Nephron progenitor cell (in vitro differentiated cells): ENCODE measurements at regions not wholly inside any gene's neighbourhood (a gene's known extent, or its start where the extent isn't known, plus 50 kb on each side); places are given as distances from the start of the nearest gene placed in this dataset.

Experiments
- DNase-seq: peaks from one replicate; pipeline ENCODE4 v3.0.0; 2021
- H3K27ac Mint-ChIP-seq: 2 replicates; pipeline ENCODE4 v1.8.0; 2021; ENCODE audit warnings: mild to moderate bottlenecking, moderate library complexity, mixed read lengths
- H3K27me3 Mint-ChIP-seq: 2 replicates; pipeline ENCODE4 v1.8.0; 2021; ENCODE audit warnings: mild to moderate bottlenecking, low read depth, mixed read lengths; ENCODE audit not compliant: poor library complexity
- H3K36me3 Mint-ChIP-seq: 2 replicates; pipeline ENCODE4 v1.8.0; 2021; ENCODE audit warnings: low read depth, mixed read lengths
- H3K4me1 Mint-ChIP-seq: 2 replicates; pipeline ENCODE4 v1.8.0; 2021; ENCODE audit warnings: mixed read lengths
- H3K4me3 Mint-ChIP-seq: 2 replicates; pipeline ENCODE4 v1.8.0; 2021; ENCODE audit warnings: mild to moderate bottlenecking, moderate library complexity, mixed read lengths
- H3K9me3 Mint-ChIP-seq: 2 replicates; pipeline ENCODE4 v1.8.0; 2021; ENCODE audit warnings: mild to moderate bottlenecking, moderate library complexity, mixed read lengths
- CTCF ChIP-seq: fragments of 200-600 bp; sonication (generic); IDR thresholded peaks from 2 replicates; pipeline ENCODE4 v1.5.0; 2021; ENCODE audit warnings: antibody characterized with exemption

GRCh38 chr15:95208071-95208470 lies 976.7 kb downstream of the MCTP2 start:
- Mint-ChIP-seq H3K27me3 (no peaks in the 10 kb centered on the region), H3K27ac (no peak overlapping the region), H3K4me3 (no peak overlapping the region), H3K9me3 (peaks cover 75% of the 10 kb centered on the region), H3K4me1 (no peaks in the 10 kb centered on the region), H3K36me3 (peaks cover 17% of the 10 kb centered on the region)
- TF ChIP-seq CTCF = no peak
- no peak for DNase-seq

GRCh38 chr15:95208988-95209387 lies 977.6 kb downstream of the MCTP2 start:
- H3K27ac Mint-ChIP-seq = no peak overlapping the region
- peaks cover 17% of the 10 kb centered on the region for H3K36me3 Mint-ChIP-seq
- H3K27me3 Mint-ChIP-seq = no peaks in the 10 kb centered on the region
- no peaks in the 10 kb centered on the region for H3K4me1 Mint-ChIP-seq
- no peak overlapping the region for H3K4me3 Mint-ChIP-seq
- peaks cover 77% of the 10 kb centered on the region for H3K9me3 Mint-ChIP-seq
- no peak for DNase-seq
- TF ChIP-seq CTCF = no peak

GRCh38 chr15:95210436-95210981 lies 979.1 kb downstream of the MCTP2 start:
- Mint-ChIP-seq H3K9me3 (peaks cover 65% of the 10 kb centered on the region), H3K4me3 (no peak overlapping the region), H3K27me3 (no peaks in the 10 kb centered on the region), H3K4me1 (peaks cover 13% of the 10 kb centered on the region), H3K36me3 (peaks cover 20% of the 10 kb centered on the region), H3K27ac (no peak overlapping the region)
- no peak for DNase-seq
- TF ChIP-seq CTCF = no peak

GRCh38 chr15:95215017-95215416 lies 983.7 kb downstream of the MCTP2 start:
- DNase-seq = no peak
- H3K36me3 Mint-ChIP-seq = peaks cover 6% of the 10 kb centered on the region
- peaks cover 49% of the 10 kb centered on the region for H3K9me3 Mint-ChIP-seq
- H3K4me1 Mint-ChIP-seq = peaks cover 26% of the 10 kb centered on the region
- H3K4me3 Mint-ChIP-seq = peak overlapping the region; percentile 5
- TF ChIP-seq CTCF = no peak
- peak overlapping the region; percentile 69 for H3K27ac Mint-ChIP-seq
- H3K27me3 Mint-ChIP-seq = no peaks in the 10 kb centered on the region

- Mint-ChIP-seq H3K4me1 (peaks cover 5% of the 10 kb centered on the region), H3K27me3 (peaks cover 3% of the 10 kb centered on the region), H3K4me3 (no peak overlapping the region), H3K27ac (no peak overlapping the region), H3K9me3 (peaks cover 36% of the 10 kb centered on the region), H3K36me3 (peaks cover 23% of the 10 kb centered on the region)
- DNase-seq = no peak
- TF ChIP-seq CTCF = no peak
These were observed 995.5 kb downstream of the MCTP2 start for GRCh38 chr15:95226835-95227234.

- peak overlapping the region; percentile 34 for H3K27ac Mint-ChIP-seq
- peaks cover 27% of the 10 kb centered on the region for H3K36me3 Mint-ChIP-seq
- H3K27me3 Mint-ChIP-seq = peaks cover 3% of the 10 kb centered on the region
- no peak for TF ChIP-seq CTCF
- peaks cover 5% of the 10 kb centered on the region for H3K4me1 Mint-ChIP-seq
- H3K4me3 Mint-ChIP-seq = no peak overlapping the region
- no peak for DNase-seq
- H3K9me3 Mint-ChIP-seq = peaks cover 36% of the 10 kb centered on the region
These were observed 995.9 kb downstream of the MCTP2 start for GRCh38 chr15:95227235-95227634.
